HG02852 (cell line): ENCODE measurements at regions not wholly inside any gene's neighbourhood (a gene's known extent, or its start where the extent isn't known, plus 50 kb on each side); places are given as distances from the start of the nearest gene placed in this dataset.
"Not testable (repeated sequence)": the region's sequence is repeated elsewhere in the genome, so short reads cannot be mapped to it uniquely, and the experiment has no call there.

ENCODE experiments used
- ATAC-seq: cut with Tn5 transposase; IDR thresholded peaks from one replicate; pipeline ENCODE4 v1.9.1; 2021; ENCODE audit warnings: mild to moderate bottlenecking, moderate library complexity; ENCODE audit not compliant: unreplicated experiment

- ATAC-seq, result no peak
Measured at GRCh38 chr1:238406098-238406860, 515.6 kb upstream of the ZP4 start.

DNA sequence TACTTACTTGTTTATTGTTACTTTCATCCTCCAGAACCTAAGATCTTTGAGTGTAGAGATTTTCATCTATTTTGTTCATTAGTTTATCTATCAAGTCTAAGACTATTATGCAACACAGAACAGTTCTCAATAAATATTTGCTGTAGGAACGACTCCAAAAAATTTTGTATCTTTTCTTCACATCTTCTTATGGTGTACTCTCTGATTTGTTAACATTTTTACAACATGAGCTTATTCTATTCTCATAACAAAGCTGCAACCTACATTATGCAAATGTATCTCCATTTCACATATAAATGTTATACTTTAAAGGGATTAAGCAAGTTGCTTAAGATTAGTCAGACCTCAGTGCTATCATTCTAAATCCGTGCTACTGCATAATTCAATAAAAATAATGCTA lies 514.2 kb upstream of the ZP4 start:
- no peak for ATAC-seq

GRCh38 chr1:238404481-238404880 lies 513.8 kb upstream of the ZP4 start:
- ATAC-seq, result no peak

DNA sequence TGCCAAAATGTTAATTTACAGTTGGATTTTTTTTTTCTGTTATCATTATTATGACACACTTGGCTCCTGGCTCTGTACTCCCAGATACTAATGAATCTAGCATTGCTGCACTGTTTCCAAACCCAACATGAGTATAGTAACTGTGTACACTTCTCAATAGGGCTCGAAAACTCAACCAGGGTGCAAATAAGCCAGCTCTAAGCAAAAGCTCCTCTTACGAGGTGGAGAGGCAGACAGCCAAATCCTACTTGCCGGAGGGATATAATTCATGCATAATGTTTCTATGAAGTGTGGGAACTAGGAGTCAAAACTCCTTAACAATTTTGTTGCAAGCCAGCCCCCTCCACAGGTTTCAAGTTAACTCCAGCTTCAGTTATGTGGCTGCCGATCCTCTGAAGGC lies 510.4 kb upstream of the ZP4 start:
- ATAC-seq, result no peak

DNA sequence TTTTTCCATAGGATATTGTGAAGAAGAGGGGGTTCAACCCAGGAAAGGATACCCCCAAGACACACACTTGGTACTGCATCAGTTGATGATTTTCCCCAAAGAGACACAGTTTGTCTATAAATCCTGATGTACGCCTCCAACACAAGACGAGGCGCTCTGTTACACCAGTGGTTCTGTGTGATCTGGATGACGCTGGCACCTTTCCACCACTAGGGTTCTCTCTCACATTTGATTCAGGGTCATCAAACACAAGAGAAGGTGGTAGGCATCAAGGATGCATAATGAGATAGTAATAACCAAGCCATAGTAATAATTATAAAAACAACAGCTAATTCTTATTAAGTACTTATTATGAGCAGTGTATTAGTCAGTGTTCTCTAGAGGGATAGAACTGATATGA lies 508.8 kb upstream of the ZP4 start:
- ATAC-seq, result no peak

GRCh38 chr1:238396140-238396539 lies 505.4 kb upstream of the ZP4 start:
- ATAC-seq, result no peak

- ATAC-seq, result no peak
Measured at GRCh38 chr1:238384381-238384780, 493.7 kb upstream of the ZP4 start.

DNA sequence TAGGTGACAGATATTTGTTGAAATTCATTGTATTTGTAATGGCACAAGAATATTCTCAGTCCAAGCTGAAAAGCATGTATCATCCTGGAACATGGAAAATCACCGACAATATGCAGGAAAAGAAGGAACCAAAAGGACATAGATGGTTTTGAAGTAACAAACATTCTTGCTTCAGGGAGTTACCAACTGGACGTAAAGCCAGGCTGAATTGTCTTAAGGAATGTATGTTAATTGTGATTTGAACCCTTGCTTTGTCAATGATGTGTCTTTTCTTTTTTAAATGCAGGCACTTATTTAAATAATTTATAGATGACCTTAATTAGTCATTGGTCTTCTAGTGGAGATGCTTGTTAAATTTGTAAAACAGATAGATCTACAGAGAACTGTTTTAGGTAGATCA lies 489.4 kb upstream of the ZP4 start:
- no peak for ATAC-seq

DNA sequence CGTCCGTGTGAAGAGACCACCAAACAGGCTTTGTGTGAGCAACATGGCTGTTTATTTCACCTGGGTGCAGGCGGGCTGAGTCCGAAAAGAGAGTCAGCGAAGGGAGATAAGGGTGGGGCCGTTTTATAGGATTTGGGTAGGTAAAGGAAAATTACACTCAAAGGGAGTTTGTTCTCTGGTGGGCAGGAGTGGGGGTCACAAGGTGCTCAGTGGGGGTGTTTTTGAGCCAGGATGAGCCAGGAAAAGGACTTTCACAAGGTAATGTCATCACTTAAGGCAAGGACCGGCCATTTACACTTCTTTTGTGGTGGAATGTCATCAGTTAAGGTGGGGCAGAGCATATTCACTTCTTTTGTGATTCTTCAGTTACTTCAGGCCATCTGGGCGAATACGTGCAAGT lies 488.7 kb upstream of the ZP4 start:
- not testable (repeated sequence) for ATAC-seq

- ATAC-seq, result no peak
Measured at GRCh38 chr1:238377280-238377919, 486.7 kb upstream of the ZP4 start.

GRCh38 chr1:238370599-238370998 lies 479.9 kb upstream of the ZP4 start:
- no peak for ATAC-seq

GRCh38 chr1:238364214-238364892 lies 473.6 kb upstream of the ZP4 start:
- no peak for ATAC-seq

DNA sequence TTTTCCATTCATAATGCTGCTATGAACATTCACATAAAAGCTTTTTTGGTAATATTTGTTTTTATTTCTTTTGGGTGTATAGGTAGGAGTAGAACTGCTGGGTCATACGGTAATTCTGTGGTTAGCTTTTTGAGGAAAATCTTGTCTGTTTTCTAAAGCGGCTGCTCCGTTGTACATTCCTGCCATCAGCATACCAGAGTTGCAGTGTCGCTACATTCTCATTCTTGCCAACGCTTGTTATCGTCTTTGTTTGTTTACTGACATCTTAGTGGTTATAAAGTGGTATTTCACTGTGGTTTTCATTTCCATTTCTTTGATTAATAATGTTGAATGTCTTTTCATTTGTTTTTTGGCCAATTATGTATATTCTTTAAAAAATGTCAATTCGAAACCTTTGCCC lies 469.8 kb upstream of the ZP4 start:
- ATAC-seq, result no peak

DNA sequence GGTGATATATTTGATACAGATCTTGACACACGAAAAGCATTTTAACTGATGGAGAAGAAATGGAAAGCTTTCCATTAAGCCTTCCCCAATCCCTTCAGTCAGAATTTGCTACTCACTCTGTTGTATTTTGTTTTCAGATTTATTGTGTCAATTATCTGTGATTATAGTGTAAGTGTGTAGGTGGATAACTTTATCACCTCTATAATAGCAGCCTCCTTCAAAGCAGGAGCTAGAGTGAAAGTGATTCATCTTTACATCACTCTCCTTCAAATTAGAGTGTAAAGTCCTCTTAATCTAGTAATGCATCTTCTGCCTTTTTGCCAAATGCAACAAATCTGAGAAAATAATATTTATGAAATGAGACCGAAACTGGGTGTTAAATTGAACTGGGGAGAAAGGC lies 459.7 kb upstream of the ZP4 start:
- no peak for ATAC-seq

DNA sequence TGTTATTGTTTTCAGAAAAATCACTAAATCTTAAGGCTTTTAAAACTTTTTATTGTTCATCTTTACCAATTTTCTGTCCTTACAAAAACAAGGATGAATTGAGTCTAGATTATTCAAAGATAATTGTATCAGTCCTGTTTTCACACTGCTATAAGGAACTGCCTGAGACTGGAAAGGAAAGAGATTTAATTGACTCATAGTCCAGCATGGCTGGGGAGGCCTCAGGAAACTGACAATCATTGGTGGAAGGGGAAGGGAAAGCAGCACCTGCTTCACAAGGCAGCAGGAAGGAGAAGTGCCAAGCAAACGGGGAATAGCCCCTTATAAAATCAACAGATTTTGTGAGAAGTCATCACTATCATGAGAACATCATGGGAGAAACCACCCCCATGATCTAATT lies 455.6 kb upstream of the ZP4 start:
- no peak for ATAC-seq

DNA sequence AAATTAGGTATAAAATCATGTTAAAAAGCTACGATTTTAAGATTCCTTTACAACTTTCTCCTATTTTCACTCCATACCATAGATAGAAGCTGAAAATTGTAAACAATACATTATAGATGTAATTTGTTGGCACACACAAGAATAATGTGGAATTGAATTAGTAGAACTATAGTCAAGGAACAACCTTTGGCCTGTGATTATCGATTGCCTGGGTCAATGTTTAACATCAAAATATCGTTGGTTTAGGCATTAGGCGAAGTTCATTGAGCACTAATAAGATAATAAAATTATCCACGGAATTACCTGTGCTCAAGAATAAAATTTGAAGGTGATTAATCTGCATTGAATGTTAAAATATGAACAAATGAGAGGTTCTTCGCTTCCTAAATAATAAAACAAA lies 455.1 kb upstream of the ZP4 start:
- ATAC-seq, result no peak

- ATAC-seq, result no peak
Measured at GRCh38 chr1:238343852-238344251, 453.1 kb upstream of the ZP4 start.

DNA sequence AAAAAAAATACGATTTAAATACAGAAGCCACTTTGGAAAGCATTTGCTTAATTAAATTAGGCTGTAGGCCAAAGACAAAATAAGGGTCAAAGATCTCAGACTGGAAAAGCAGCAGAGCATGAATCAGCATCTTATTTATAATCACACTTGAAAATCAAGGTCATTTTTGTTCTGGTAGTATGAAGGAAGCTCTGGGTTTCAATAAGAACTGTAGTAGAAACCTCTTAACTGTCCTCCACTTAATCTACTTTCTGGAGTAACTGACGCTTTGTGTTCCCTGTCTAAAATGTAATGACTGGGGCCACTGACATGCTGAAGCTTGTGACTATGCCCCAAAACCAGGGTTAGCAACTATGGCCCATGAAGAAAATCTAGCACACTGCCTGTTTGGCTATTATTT lies 450.7 kb upstream of the ZP4 start:
- ATAC-seq, result no peak

- no peak for ATAC-seq
Measured at GRCh38 chr1:238340989-238341388, 450.3 kb upstream of the ZP4 start.

DNA sequence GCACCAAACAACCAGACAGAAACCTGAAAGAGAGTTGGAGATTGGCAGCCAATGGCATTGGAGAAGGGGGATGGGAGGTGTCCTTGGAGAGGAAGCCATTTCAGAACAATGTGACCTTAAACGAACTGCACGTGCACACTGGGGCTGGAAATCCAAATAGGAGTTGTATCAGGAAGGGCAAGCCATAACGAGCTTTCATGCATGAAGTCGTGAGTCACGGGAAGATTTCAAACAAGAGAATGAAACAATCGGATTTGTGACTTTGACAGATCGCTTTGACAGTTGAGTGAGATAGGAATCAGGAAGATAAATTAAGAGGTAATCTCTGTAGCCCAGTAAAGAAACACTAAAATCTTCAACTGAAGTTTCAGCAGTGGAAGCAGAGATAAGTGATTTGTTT lies 445.8 kb upstream of the ZP4 start:
- no peak for ATAC-seq

GRCh38 chr1:238334170-238334569 lies 443.4 kb upstream of the ZP4 start:
- no peak for ATAC-seq

DNA sequence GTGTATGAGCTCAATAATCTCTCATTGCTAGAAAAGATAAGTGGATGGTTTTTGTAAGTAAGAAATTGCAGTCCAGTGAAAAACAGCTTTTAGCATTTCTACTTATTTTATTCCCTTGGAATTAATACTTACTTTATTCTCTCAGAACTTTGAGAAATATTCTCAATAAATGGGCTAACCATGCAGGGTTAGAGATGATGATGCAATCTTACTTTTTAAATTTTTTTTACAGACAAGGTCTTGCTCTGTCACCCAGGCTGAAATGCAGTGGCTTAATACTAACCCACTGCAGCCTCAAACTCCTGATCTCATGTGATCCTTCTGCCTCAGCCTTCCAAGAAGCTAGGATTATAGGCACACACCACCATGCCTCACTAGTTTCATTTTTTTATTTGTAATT lies 440.8 kb upstream of the ZP4 start:
- ATAC-seq, result no peak
